Keratinocyte (primary cell): ENCODE measurements at regions not wholly inside any gene's neighbourhood (a gene's known extent, or its start where the extent isn't known, plus 50 kb on each side); places are given as distances from the start of the nearest gene placed in this dataset.

Experiments
- DNase-seq: peaks from one replicate; pipeline ENCODE4 v3.0.0-alpha.2; 2011; ENCODE audit warnings: low read depth, missing footprints, low spot score
- FAIRE-seq: peaks from 2 replicates; lab custom pipeline; 2011; peaks lifted over from hg19 to GRCh38; lab: Jason Lieb, UNC
- H2AFZ ChIP-seq: 2 replicates; pipeline ENCODE4 v1.6.0; 2012; ENCODE audit warnings: low read length, control low read depth, inconsistent platforms; ENCODE audit not compliant: control insufficient read depth
- H3K27ac ChIP-seq: 2 replicates; pipeline ENCODE4 v1.5.1; 2011; ENCODE audit warnings: low read length; ENCODE audit not compliant: control insufficient read depth, insufficient read depth
- H3K27me3 ChIP-seq: 3 replicates; pipeline ENCODE4 v1.6.0; 2011; ENCODE audit warnings: low read length; ENCODE audit not compliant: control insufficient read depth, insufficient read depth; ENCODE audit errors: extremely low read depth
- H3K36me3 ChIP-seq, 2 experiments: 2 replicates in 1 of 2; 3 replicates in 1 of 2; pipeline ENCODE4 v1.5.1; 2011; ENCODE audit warnings: low read length in 2 of 2, mild to moderate bottlenecking in 1 of 2; ENCODE audit not compliant: control insufficient read depth in 2 of 2, insufficient read depth in 2 of 2; ENCODE audit errors: extremely low read depth in 1 of 2
- H3K4me1 ChIP-seq: 3 replicates; pipeline ENCODE4 v1.5.1; 2011; ENCODE audit warnings: low read length; ENCODE audit not compliant: control insufficient read depth, insufficient read depth; ENCODE audit errors: extremely low read depth
- H3K4me2 ChIP-seq: 3 replicates; pipeline ENCODE4 v1.6.0; 2011; ENCODE audit warnings: low read depth, low read length; ENCODE audit not compliant: control insufficient read depth, insufficient read depth; ENCODE audit errors: extremely low read depth
- H3K4me3 ChIP-seq, 3 experiments: fragments of 200-600 bp in 1 of 3; sonication (generic) in 1 of 3; 2 replicates in 2 of 3; 3 replicates in 1 of 3; pipeline ENCODE4 v1.5.1; 2011 to 2016; ENCODE audit warnings: low read length in 3 of 3, mild to moderate bottlenecking in 3 of 3, control low read depth in 2 of 3, inconsistent platforms in 1 of 3, low read depth in 1 of 3, mixed read lengths in 1 of 3, mixed run types in 1 of 3, moderate library complexity in 1 of 3; ENCODE audit not compliant: control insufficient read depth in 2 of 3, insufficient read depth in 2 of 3; ENCODE audit errors: extremely low read depth in 1 of 3
- H3K79me2 ChIP-seq: 2 replicates; pipeline ENCODE4 v1.6.0; 2012; ENCODE audit warnings: low read length; ENCODE audit not compliant: control insufficient read depth, insufficient read depth
- H3K9ac ChIP-seq: 3 replicates; pipeline ENCODE4 v1.6.0; 2011; ENCODE audit warnings: low read length; ENCODE audit not compliant: control insufficient read depth, insufficient read depth; ENCODE audit errors: extremely low read depth
- H3K9me1 ChIP-seq: 3 replicates; pipeline ENCODE4 v1.6.0; 2011; ENCODE audit warnings: low read length; ENCODE audit not compliant: control insufficient read depth, insufficient read depth; ENCODE audit errors: extremely low read depth
- H3K9me3 ChIP-seq: 2 replicates; pipeline ENCODE4 v1.5.1; 2012; ENCODE audit warnings: low read depth, low read length; ENCODE audit not compliant: control insufficient read depth
- H4K20me1 ChIP-seq: 3 replicates; pipeline ENCODE4 v1.6.0; 2011; ENCODE audit warnings: low read length; ENCODE audit not compliant: control insufficient read depth, insufficient read depth; ENCODE audit errors: extremely low read depth
- CTCF ChIP-seq, 3 experiments: IDR thresholded peaks in 1 of 3; conservative IDR thresholded peaks in 1 of 3; optimal IDR thresholded peaks in 1 of 3; 2 replicates in 2 of 3; 3 replicates in 1 of 3; pipeline versions ENCODE3 to v1.5.1; 2011; ENCODE audit warnings: low read length in 3 of 3, mild to moderate bottlenecking in 3 of 3, moderate library complexity in 2 of 3, control low read depth in 1 of 3, inconsistent platforms in 1 of 3; ENCODE audit not compliant: insufficient read depth in 2 of 3; ENCODE audit errors: extremely low read depth in 1 of 3
- EZH2 ChIP-seq: IDR thresholded peaks from one replicate; pipeline ENCODE4 v1.6.1; 2012; ENCODE audit warnings: inconsistent platforms, mild to moderate bottlenecking, low read length, moderate library complexity
- dilution Hi-C: fragments of 300-500 bp; cut with MboI; formaldehyde crosslinking; loops from one replicate; pipeline ENCODE4 v1.7.0; 2020; ENCODE audit warnings: low sequenced_read_pairs; ENCODE audit not compliant: extremely low pct_ligation_motif_present

- dilution Hi-C loops, result no loop called here
- DNase-seq, result no peak
- FAIRE-seq, result no peak
- H3K9ac ChIP-seq, result no peak overlapping the region
- no peak overlapping the region for H2AFZ ChIP-seq
- no peak overlapping the region for H3K4me3 ChIP-seq
- peaks cover 8% of the 10 kb centered on the region for H3K27me3 ChIP-seq
- no peak for TF ChIP-seq EZH2
- TF ChIP-seq CTCF (optimal IDR thresholded peaks at IDR 0.05 in 1 of 3, IDR thresholded peaks at IDR 0.05 in 1 of 3, conservative IDR thresholded peaks at IDR 0.05 in 1 of 3; ENCODE audit: extremely low read depth in 1 of 3, insufficient read depth in 2 of 3, low read length in 3 of 3), result no peak
- H3K9me1 ChIP-seq, result no peaks in the 10 kb centered on the region
- H4K20me1 ChIP-seq, result no peaks in the 10 kb centered on the region
- no peak overlapping the region for H3K27ac ChIP-seq
- H3K36me3 ChIP-seq, result no peaks in the 10 kb centered on the region
- no peaks in the 10 kb centered on the region for H3K4me1 ChIP-seq
- no peaks in the 10 kb centered on the region for H3K79me2 ChIP-seq
- H3K9me3 ChIP-seq, result no peaks in the 10 kb centered on the region
- H3K4me2 ChIP-seq, result no peak overlapping the region
Observed at GRCh38 chr5:154583671-154584177, 105.7 kb upstream of the HAND1 start.

GRCh38 chr5:154580422-154580821 lies 102.4 kb upstream of the HAND1 start:
- Histone ChIP-seq H3K4me3 (no peak overlapping the region), H3K36me3 (no peaks in the 10 kb centered on the region), H3K27me3 (no peaks in the 10 kb centered on the region), H3K9ac (no peak overlapping the region), H3K27ac (no peak overlapping the region), H3K4me2 (no peak overlapping the region), H3K9me3 (no peaks in the 10 kb centered on the region), H3K9me1 (no peaks in the 10 kb centered on the region), H3K79me2 (no peaks in the 10 kb centered on the region), H4K20me1 (no peaks in the 10 kb centered on the region), H3K4me1 (no peaks in the 10 kb centered on the region), H2AFZ (no peak overlapping the region)
- no peak for FAIRE-seq
- no peak for DNase-seq
- TF ChIP-seq CTCF (optimal IDR thresholded peaks at IDR 0.05 in 1 of 3, IDR thresholded peaks at IDR 0.05 in 1 of 3, conservative IDR thresholded peaks at IDR 0.05 in 1 of 3; ENCODE audit: extremely low read depth in 1 of 3, insufficient read depth in 2 of 3, low read length in 3 of 3) (no peak), EZH2 (no peak)
- dilution Hi-C loops, result no loop called here
